Uterus (tissue), 2 donors: ENCODE measurements at regions not wholly inside any gene's neighbourhood (a gene's known extent, or its start where the extent isn't known, plus 50 kb on each side); places are given as distances from the start of the nearest gene placed in this dataset.

ENCODE experiments used
- CTCF ChIP-seq, 4 experiments: fragments of 200-600 bp in 2 of 4; fragments of 450-650 bp in 2 of 4; sonication (generic) in 2 of 4; IDR thresholded peaks; one replicate each; pipeline ENCODE4 v1.5.1; 2016 to 2019; ENCODE audit warnings: antibody characterized with exemption in 4 of 4, mild to moderate bottlenecking in 2 of 4, moderate library complexity in 1 of 4
- POLR2A ChIP-seq, 2 donors: fragments of 450-650 bp; IDR thresholded peaks; one replicate each; pipeline ENCODE4 v1.6.1; 2016; ENCODE audit warnings: antibody characterized with exemption in 2 of 2, mild to moderate bottlenecking in 1 of 2, moderate library complexity in 1 of 2

- TF ChIP-seq CTCF (IDR thresholded peaks at IDR 0.05), result no peak
- no peak for TF ChIP-seq POLR2A (IDR thresholded peaks at IDR 0.05)
Measured at GRCh38 chr13:86425170-86425815, 626.1 kb upstream of the SLITRK6 start.
